Retinal pigment epithelial cell (primary cell): ENCODE measurements at regions not wholly inside any gene's neighbourhood (a gene's known extent, or its start where the extent isn't known, plus 50 kb on each side); places are given as distances from the start of the nearest gene placed in this dataset.
"Not testable (repeated sequence)": the region's sequence is repeated elsewhere in the genome, so short reads cannot be mapped to it uniquely, and the experiment has no call there.

Experiments used
- DNase-seq: peaks from one replicate; pipeline ENCODE4 v3.0.0-alpha.2; 2010; ENCODE audit warnings: low read depth
- H3K4me3 ChIP-seq: 2 replicates; pipeline ENCODE4 v1.5.1; 2011; ENCODE audit warnings: mild to moderate bottlenecking, low read length, control low read depth, moderate library complexity
- TF ChIP-seq, protein P1 (sequence below): conservative IDR thresholded peaks from 2 replicates; pipeline ENCODE4 v1.5.1; 2011; ENCODE audit warnings: low read depth, low read length, control low read depth, inconsistent platforms

DNA sequence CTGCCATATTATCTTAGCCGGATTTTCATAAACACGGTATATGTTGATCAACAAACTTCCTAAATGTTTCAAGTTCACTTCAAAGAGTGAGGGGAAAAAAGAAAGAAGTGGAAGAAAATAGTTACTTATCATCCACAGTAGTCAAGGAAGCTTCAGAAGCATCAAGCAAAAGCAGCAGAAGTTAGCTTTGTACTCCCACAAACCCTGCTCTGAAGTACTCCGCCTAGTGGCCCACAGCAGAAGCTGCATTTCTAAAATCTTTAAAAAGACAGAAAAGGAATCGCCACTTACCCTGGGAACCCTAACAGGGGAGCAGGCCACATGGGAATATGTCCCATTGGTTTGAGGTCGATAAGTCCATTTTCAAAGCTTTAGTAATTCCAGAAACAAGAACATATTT, 158.1 kb downstream of the FOXD4L6 start:
- DNase-seq, H3K4me3 ChIP-seq: not testable (repeated sequence)
- TF ChIP-seq, protein P1, sequence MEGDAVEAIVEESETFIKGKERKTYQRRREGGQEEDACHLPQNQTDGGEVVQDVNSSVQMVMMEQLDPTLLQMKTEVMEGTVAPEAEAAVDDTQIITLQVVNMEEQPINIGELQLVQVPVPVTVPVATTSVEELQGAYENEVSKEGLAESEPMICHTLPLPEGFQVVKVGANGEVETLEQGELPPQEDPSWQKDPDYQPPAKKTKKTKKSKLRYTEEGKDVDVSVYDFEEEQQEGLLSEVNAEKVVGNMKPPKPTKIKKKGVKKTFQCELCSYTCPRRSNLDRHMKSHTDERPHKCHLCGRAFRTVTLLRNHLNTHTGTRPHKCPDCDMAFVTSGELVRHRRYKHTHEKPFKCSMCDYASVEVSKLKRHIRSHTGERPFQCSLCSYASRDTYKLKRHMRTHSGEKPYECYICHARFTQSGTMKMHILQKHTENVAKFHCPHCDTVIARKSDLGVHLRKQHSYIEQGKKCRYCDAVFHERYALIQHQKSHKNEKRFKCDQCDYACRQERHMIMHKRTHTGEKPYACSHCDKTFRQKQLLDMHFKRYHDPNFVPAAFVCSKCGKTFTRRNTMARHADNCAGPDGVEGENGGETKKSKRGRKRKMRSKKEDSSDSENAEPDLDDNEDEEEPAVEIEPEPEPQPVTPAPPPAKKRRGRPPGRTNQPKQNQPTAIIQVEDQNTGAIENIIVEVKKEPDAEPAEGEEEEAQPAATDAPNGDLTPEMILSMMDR: peak; percentile 23

DNA sequence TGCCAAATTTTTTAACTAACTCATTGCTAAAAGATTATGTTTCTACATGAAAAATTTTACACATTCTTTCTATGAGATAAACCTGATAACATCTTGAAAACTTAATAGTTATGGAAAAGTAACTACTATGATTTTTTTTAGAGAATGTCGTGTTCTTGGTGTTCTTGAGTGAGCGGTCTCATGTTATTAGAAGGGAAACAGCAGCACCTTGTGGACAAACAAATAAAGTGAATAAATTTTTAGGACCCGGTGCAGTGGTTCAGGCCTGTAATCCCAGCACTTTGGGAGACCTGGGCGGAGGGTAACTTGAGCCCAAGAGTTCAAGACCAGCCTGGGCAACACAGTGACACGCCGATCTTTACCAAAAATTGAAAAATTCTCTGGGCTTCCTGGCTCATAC, 166.0 kb downstream of the FOXD4L6 start:
- not testable (repeated sequence) for H3K4me3 ChIP-seq, DNase-seq

DNA sequence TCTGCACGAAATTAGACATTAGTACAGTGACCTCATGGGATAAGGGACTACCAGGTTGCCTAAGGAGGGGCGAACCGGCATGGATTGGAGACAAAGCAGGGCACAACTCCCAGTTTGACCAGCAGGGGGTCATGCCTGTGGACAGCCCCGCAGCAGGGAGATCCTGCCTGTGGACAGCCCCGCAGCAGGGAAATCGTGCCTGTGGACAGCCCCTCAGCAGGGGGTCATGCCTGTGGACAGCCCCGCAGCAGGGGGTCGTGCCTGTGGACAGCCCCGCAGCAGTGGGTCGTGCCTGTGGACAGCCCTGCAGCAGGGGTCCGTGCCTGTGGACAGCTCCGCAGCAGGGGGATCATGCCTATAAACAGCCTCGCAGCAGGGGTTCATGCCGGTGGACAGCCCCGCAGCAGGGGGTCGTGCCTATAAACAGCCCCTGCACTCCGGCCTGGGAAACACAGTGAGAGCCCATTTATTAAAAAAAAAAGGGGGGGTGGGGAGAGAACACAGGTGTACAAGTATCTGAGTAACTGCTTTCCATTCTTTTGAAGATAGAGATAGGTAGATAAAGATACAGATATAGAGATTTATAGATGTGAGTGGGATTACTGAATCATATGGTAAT, 176.5 kb downstream of the FOXD4L6 start:
- TF ChIP-seq, protein P1: peak; percentile 19
- not testable (repeated sequence) for DNase-seq, H3K4me3 ChIP-seq

DNA sequence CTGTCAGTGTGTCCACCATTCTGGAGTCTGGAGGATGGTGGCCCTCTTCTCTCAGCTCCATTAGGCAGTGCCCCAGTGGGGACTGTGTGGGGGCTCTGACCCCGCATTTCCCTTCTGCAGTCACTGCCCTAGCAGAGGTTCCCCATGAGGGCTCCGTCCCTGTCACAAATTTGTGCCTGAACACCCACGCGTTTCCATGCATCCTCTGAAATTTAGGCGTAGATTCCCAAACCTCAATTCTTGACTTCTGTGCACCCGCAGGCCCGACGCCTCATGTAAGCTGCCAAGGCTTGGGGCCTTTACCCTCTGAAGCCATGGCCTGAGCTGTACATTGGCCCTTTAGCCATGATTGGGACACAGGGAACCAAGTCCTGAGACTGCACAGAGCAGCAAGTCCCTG, 182.3 kb downstream of the FOXD4L6 start:
- DNase-seq, H3K4me3 ChIP-seq: not testable (repeated sequence)

DNA sequence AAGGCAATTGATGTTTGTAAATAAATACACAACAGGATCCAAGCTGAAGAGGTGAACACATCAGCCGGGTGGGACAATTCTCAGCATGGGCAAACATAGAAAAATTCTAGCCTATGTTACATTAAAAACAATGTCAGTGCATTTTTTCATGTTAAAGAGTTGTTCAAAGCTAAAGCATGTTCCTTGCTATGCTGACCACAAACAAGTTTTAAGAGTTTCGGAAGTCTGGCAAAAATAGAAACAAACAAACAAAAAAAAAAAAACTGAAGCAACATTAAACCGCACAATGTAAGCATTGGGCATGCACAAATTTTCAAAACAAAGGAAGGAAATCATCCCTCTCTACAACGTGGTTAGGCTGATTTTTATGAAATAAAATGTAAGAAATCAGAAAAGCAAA, 185.8 kb downstream of the FOXD4L6 start:
- not testable (repeated sequence) for DNase-seq, H3K4me3 ChIP-seq

DNA sequence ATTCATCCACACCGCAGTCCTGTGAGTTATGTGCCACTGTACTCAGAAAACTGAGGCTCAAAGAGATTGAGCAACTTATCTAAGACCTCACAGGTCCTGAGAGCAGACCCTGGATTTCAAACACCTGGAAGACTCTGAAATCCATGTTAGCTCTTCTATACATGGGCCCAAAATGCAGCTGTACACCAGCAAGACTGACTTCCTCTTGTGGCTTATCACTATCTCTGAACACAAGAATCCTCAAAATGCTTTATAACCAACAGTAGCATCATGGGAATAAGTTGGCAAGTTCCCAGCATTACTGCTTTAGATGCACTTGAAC, 188.6 kb downstream of the FOXD4L6 start:
- DNase-seq, H3K4me3 ChIP-seq: not testable (repeated sequence)

DNA sequence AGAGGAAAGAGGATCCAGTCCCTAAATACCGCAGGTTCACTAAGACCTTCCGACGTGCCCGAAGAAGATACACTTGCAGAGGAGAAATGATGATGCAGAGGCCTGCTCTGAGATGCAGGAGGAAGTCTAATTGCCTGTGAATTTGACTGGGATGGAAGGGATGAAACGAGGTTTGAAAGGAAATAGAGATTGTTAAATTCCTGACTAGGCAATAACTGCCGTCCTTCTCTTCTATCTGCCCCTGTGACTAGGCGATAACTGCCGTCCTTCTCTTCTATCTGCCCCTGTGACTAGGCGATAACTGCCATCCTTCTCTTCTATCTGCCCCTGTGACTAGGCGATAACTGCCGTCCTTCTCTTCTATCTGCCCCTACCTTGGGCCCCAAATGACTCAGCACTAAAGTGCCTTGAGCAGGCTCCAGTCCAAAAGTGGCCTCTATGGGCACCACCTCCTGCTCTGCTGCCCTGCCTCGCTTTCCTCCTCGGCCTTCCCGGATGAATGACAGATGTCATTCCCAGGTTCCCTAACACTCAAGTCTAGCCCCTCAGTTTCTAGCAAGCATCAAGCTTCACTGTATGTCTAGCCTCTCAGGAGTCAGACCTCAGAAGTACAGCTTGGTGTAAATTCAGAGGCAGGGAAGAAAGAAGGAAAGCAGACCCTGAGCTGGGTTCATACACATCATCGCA, 189.1 kb downstream of the FOXD4L6 start:
- DNase-seq: not testable (repeated sequence)

DNA sequence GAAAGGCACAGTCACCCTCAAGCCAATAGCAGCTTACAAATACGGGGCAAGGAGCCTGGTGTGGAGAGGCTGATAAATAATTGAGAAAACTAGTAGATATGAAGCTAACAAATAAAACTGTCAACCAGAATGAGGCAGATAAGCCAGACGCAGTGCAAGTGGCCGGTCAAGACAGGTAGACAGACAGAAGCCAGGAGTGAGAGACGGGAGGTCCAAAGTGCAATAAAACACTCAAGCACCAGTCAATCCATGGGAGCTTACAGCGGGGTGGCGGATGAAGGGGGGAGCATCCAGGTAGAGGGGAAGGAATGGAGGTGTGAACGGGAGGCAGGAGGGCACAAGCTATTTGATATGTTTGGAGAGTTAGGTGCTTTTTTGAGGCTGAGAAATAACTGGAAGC, 193.1 kb downstream of the FOXD4L6 start:
- DNase-seq: no peak
- TF ChIP-seq, protein P1: no peak

More for the DNA sequence above, 189.1 kb downstream of the FOXD4L6 start:
- not testable (repeated sequence) for H3K4me3 ChIP-seq

DNA sequence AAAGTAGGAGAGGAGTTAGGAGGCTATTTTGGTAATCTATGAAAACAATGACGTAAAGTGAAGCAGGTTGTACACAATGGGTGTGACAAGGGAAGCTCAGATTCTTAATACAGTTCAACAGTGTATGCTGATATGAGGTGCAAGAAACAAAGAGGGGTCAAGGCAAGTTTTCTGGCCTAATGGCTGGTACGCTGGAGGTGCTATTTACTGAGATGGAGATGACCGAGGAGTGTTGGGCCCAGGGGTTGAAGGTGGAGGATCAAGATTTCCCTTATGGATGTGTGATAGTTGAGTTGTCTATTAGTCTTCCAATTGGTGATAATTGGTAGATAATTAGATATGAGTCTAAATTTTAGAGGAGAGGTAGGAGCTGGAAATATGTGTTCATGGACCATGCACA, 194.0 kb downstream of the FOXD4L6 start:
- not testable (repeated sequence) for H3K4me3 ChIP-seq

More for the DNA sequence above, 193.1 kb downstream of the FOXD4L6 start:
- no peak overlapping the region for H3K4me3 ChIP-seq

DNA sequence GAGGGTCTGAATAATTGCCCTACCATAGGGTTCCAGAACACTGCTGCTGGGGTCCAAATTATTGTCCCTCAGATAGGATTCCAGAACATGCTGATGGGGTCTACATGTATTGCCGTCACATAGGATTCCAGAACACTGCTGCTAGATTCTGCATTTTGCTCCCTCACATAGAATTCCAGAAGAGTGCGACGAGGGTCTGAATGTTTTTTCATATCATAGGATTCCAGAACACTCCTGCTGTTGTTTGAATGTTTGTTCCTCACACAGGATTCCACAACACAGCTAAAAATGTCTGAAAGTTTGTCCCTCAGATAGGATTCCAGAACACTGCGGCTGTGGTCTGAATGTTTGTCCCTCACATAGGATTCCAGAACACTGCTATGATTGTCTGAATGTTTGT, 198.1 kb downstream of the FOXD4L6 start:
- DNase-seq, H3K4me3 ChIP-seq: not testable (repeated sequence)

More for the DNA sequence above, 194.0 kb downstream of the FOXD4L6 start:
- not testable (repeated sequence) for DNase-seq

DNA sequence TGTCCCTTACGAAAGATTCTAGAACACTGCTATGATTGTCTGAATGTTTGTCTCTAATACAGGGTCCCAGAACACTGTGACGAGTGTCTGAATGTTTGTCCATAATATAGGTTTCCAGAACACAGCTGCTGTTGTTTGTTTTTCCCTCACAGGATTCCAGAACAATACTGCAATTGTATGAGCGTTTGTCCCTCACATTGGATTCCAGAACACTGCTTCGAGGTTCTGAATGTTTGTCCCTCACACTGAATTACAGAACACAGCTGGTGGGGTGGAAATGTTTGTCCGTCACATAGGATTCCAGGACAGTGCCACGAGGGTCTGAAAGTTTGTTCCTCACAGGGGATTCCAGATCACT, 199.0 kb downstream of the FOXD4L6 start:
- not testable (repeated sequence) for H3K4me3 ChIP-seq, DNase-seq
